CD4-positive, alpha-beta T cell treated with Interferon gamma for 1 hour (primary cell): ENCODE measurements at regions not wholly inside any gene's neighbourhood (a gene's known extent, or its start where the extent isn't known, plus 50 kb on each side); places are given as distances from the start of the nearest gene placed in this dataset.
"Not testable (repeated sequence)": the region's sequence is repeated elsewhere in the genome, so short reads cannot be mapped to it uniquely, and the experiment has no call there.

Experiments used
- DNase-seq: peaks from one replicate; pipeline ENCODE4 v3.0.0-alpha.2; 2020

GRCh38 chr1:196366-196765 is 255.1 kb downstream of the OR4F29 start:
- not testable (repeated sequence) for DNase-seq

DNA sequence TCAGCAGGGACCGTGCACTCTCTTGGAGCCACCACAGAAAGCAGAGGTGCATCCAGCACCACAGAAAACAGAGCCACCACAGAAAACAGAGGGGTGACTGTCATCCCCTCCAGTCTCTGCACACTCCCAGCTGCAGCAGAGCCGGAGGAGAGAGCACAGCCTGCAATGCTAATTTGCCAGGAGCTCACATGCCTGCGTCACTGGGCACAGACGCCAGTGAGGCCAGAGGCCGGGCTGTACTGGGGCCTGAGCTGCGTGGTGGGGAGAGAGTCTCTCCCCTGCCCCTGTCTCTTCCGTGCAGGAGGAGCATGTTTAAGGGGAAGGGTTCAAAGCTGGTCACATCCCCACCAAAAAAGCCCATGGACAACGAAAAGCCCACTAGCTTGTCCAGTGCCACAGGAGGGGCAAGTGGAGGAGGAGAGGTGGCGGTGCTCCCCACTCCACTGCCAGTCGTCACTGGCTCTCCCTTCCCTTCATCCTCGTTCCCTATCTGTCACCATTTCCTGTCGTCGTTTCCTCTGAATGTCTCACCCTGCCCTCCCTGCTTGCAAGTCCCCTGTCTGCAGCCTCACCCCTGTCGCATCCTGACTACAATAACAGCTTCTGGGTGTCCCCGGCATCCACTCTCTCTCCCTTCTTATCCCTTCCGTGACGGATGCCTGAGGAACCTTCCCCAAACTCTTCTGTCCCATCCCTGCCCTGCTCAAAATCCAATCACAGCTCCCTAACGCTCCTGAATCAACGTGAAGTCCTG is 260.0 kb downstream of the OR4F29 start:
- DNase-seq = peak; percentile 39

DNA sequence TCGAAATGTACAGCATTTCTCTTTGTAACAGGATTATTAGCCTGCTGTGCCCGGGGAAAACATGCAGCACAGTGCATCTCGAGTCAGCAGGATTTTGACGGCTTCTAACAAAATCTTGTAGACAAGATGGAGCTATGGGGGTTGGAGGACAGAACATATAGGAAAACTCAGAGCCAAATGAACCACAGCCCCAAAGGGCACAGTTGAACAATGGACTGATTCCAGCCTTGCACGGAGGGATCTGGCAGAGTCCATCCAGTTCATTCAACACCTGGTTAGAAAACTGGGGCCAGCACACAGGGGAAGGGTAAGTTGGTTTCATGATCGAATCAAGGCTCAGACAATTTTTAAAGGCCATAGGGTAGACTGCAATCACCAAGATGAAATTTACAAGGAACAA is 260.8 kb downstream of the OR4F29 start:
- not testable (repeated sequence) for DNase-seq

DNA sequence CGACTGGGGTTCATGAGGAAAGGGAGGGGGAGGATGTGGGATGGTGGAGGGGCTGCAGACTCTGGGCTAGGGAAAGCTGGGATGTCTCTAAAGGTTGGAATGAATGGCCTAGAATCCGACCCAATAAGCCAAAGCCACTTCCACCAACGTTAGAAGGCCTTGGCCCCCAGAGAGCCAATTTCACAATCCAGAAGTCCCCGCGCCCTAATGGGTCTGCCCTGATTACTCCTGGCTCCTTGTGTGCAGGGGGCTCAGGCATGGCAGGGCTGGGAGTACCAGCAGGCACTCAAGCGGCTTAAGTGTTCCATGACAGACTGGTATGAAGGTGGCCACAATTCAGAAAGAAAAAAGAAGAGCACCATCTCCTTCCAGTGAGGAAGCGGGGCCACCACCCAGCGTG is 261.6 kb downstream of the OR4F29 start:
- DNase-seq = not testable (repeated sequence)

GRCh38 chr1:189270-189669 is 262.2 kb downstream of the OR4F29 start:
- DNase-seq = not testable (repeated sequence)

DNA sequence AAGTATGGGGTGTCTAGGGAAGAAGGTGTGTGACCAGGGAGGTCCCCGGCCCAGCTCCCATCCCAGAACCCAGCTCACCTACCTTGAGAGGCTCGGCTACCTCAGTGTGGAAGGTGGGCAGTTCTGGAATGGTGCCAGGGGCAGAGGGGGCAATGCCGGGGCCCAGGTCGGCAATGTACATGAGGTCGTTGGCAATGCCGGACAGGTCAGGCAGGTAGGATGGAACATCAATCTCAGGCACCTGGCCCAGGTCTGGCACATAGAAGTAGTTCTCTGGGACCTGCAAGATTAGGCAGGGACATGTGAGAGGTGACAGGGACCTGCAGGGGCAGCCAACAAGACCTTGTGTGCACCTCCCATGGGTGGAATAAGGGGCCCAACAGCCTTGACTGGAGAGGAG is 264.2 kb downstream of the OR4F29 start:
- not testable (repeated sequence) for DNase-seq

DNA sequence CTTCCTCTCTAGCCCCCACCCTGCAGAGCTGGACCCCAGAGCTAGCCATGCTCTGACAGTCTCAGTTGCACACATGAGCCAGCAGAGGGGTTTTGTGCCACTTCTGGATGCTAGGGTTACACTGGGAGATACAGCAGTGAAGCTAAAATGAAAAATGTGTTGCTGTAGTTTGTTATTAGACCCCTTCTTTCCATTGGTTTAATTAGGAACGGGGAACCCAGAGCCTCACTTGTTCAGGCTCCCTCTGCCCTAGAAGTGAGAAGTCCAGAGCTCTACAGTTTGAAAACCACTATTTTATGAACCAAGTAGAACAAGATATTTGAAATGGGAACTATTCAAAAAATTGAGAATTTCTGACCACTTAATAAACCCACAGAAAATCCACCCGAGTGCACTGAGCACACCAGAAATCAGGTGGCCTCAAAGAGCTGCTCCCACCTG is 264.8 kb downstream of the OR4F29 start:
- not testable (repeated sequence) for DNase-seq

GRCh38 chr1:186223-186622 is 265.3 kb downstream of the OR4F29 start:
- DNase-seq = not testable (repeated sequence)

GRCh38 chr1:185526-185925 is 266.0 kb downstream of the OR4F29 start:
- DNase-seq = not testable (repeated sequence)

- not testable (repeated sequence) for DNase-seq
Observed at GRCh38 chr1:184336-184686, 267.2 kb downstream of the OR4F29 start.

DNA sequence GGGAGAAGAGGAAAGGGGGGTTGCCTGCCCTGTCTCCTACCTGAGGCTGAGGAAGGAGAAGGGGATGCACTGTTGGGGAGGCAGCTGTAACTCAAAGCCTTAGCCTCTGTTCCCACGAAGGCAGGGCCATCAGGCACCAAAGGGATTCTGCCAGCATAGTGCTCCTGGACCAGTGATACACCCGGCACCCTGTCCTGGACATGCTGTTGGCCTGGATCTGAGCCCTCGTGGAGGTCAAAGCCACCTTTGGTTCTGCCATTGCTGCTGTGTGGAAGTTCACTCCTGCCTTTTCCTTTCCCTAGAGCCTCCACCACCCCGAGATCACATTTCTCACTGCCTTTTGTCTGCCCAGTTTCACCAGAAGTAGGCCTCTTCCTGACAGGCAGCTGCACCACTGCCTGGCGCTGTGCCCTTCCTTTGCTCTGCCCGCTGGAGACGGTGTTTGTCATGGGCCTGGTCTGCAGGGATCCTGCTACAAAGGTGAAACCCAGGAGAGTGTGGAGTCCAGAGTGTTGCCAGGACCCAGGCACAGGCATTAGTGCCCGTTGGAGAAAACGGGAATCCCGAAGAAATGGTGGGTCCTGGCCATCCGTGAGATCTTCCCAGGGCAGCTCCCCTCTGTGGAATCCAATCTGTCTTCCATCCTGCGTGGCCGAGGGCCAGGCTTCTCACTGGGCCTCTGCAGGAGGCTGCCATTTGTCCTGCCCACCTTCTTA is 267.7 kb downstream of the OR4F29 start:
- DNase-seq = not testable (repeated sequence)

DNA sequence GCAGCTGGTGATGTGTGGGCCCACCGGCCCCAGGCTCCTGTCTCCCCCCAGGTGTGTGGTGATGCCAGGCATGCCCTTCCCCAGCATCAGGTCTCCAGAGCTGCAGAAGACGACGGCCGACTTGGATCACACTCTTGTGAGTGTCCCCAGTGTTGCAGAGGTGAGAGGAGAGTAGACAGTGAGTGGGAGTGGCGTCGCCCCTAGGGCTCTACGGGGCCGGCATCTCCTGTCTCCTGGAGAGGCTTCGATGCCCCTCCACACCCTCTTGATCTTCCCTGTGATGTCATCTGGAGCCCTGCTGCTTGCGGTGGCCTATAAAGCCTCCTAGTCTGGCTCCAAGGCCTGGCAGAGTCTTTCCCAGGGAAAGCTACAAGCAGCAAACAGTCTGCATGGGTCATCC is 268.4 kb downstream of the OR4F29 start:
- not testable (repeated sequence) for DNase-seq

DNA sequence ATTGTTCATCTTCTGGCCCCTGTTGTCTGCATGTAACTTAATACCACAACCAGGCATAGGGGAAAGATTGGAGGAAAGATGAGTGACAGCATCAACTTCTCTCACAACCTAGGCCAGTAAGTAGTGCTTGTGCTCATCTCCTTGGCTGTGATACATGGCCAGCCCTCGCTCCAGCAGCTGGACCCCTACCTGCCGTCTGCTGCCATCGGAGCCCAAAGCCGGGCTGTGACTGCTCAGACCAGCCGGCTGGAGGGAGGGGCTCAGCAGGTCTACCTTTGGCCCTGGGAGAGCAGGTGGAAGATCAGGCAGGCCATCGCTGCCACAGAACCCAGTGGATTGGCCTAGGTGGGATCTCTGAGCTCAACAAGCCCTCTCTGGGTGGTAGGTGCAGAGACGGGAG is 268.8 kb downstream of the OR4F29 start:
- not testable (repeated sequence) for DNase-seq

GRCh38 chr1:181247-182216 is 269.9 kb downstream of the OR4F29 start:
- peak; percentile 61 for DNase-seq

DNA sequence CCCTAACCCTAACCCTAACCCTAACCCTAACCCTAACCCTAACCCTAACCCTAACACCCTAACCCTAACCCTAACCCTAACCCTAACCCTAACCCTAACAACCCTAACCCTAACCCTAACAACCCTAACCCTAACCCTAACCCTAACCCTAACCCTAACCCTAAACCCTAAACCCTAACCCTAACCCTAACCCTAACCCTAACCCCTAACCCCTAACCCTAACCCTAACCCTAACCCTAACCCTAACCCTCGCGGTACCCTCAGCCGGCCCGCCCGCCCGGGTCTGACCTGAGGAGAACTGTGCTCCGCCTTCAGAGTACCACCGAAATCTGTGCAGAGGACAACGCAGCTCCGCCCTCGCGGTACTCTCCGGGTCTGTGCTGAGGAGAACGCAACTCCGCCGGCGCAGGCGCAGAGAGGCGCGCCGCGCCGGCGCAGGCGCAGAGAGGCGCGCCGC is 270.7 kb downstream of the OR4F29 start:
- DNase-seq = not testable (repeated sequence)

- not testable (repeated sequence) for DNase-seq
Observed at GRCh38 chr1:138842-139241, 312.6 kb downstream of the OR4F29 start.

DNA sequence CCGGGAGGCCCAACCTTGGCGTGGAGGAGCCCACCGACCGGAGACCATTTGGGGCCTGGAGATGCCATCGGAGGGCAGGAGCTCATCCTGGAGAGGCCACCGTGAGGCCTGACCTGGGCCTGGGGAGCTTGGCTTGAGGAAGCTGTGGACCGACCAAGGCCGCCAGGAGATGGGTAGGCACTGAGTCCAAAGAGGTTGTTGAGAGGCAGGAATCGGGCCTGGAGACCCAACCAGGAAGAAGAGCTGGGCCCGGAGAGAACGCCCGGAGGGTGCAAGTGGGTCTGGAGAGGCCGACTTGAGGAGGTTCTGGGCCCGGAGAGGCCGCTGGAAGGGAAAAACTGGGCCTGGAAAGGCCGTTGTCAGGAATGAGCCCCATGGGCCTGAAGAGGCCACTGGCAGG is 313.8 kb downstream of the OR4F29 start:
- not testable (repeated sequence) for DNase-seq

- DNase-seq = not testable (repeated sequence)
Observed at GRCh38 chr1:136344-136932, 315.0 kb downstream of the OR4F29 start.

DNA sequence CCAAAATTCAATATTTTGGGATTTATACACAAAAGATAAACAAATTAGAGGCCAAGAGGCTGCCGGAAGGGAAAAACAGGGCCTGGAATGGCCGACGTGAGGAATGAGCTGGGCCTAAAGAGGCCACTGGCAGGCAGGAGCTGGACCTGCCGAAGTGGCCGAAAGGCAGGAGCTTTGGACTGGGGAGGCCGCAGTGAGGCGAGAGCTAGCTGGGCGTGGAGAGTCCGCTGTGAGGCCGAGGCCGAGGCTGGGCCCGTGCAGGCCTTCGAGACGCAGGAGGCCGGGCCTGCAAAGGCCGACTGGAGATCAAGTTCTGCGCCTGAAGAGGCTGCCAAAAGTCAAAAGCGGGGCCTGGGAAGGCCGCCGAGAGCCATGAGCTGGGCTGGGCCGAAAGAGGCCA is 316.5 kb downstream of the OR4F29 start:
- DNase-seq = not testable (repeated sequence)

- not testable (repeated sequence) for DNase-seq
Observed at GRCh38 chr1:118440-118839, 333.0 kb downstream of the OR4F29 start.

DNA sequence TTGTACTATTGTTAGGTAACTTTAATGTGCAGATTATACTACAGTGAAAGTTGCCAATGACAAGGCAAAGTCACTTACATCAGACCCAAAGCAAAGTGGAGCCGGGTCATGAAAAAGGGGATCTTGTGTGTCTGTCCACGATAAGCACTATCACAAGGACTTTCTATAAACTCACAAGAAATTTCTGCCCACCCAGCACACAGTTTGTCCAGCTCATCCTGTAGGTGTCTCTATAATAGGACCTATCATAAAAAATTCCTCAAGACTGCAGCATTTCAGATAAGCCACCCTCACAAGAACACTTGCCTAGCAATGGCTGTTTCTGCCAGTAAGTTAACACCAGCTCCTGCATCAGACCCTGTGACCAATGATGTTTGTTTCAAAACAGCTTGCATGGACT is 335.9 kb downstream of the OR4F29 start:
- not testable (repeated sequence) for DNase-seq

DNA sequence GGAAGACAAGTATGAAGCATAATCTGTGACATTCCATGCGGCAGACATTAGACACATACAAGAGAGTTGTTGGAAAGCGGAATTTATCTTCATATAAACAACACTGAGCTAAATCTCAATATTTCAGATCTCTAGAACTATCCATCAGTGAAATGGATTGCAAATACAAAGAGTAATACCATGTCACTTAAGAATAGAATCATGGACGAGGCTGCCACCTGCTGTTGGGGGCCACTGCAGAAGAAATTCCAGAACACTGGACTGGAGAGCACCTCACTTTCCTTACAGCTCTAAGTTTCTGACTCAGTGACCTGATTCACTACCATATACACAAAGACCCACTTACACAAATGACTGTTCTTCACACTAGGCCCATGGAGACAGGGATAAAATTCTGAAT is 346.7 kb downstream of the OR4F29 start:
- not testable (repeated sequence) for DNase-seq
